CD14-positive monocyte (primary cell): ENCODE measurements at regions not wholly inside any gene's neighbourhood (a gene's known extent, or its start where the extent isn't known, plus 50 kb on each side); places are given as distances from the start of the nearest gene placed in this dataset.

Experiments
- DNase-seq, 3 donors: peaks; one replicate each; pipeline ENCODE4 v3.0.0-alpha.2; 2011 to 2022
- H2AFZ ChIP-seq: 2 replicates; pipeline ENCODE4 v1.6.0; 2012; ENCODE audit warnings: mild to moderate bottlenecking, low read depth, low read length, inconsistent platforms; ENCODE audit not compliant: insufficient read depth, poor library complexity, severe bottlenecking
- H3K27ac ChIP-seq, 2 donors: 1 replicate in 1 of 2; 2 replicates in 1 of 2; pipeline ENCODE4 v1.5.1; 2012 to 2013; ENCODE audit warnings: low read length in 2 of 2, control low read depth in 1 of 2, inconsistent platforms in 1 of 2, low read depth in 1 of 2, mild to moderate bottlenecking in 1 of 2
- H3K27me3 ChIP-seq, 2 donors: one replicate each; pipeline versions ENCODE4 v1.6.0 to v1.6.1; 2011 to 2013; ENCODE audit warnings: low read length in 2 of 2; ENCODE audit not compliant: control insufficient read depth in 2 of 2, insufficient read depth in 2 of 2
- H3K36me3 ChIP-seq, 2 donors: replicated peaks in 1 of 2; 1 replicate in 1 of 2; 2 replicates in 1 of 2; pipeline versions ENCODE4 v1.5.1 to v1.6.1; 2012 to 2013; ENCODE audit warnings: low read length in 2 of 2, control low read depth in 1 of 2, inconsistent platforms in 1 of 2, mild to moderate bottlenecking in 1 of 2; ENCODE audit not compliant: insufficient read depth in 2 of 2, control insufficient read depth in 1 of 2
- H3K4me1 ChIP-seq, 2 donors: 1 replicate in 1 of 2; 2 replicates in 1 of 2; pipeline versions ENCODE4 v1.5.1 to v1.6.1; 2012 to 2013; ENCODE audit warnings: low read length in 2 of 2, control low read depth in 1 of 2, inconsistent platforms in 1 of 2, mild to moderate bottlenecking in 1 of 2, moderate library complexity in 1 of 2; ENCODE audit not compliant: insufficient read depth in 2 of 2, control insufficient read depth in 1 of 2
- H3K4me2 ChIP-seq: replicated peaks from 2 replicates; pipeline ENCODE3; 2012; ENCODE audit warnings: low read length, moderate library complexity, mild to moderate bottlenecking; ENCODE audit not compliant: poor library complexity, severe bottlenecking; ENCODE audit errors: extremely low read depth
- H3K4me3 ChIP-seq, 3 experiments: fragments of 200-600 bp in 1 of 3; sonication (generic) in 1 of 3; replicated peaks in 1 of 3; 1 replicate in 2 of 3; 2 replicates in 1 of 3; pipeline ENCODE4 v1.5.1; 2011 to 2013; ENCODE audit warnings: low read length in 3 of 3, mild to moderate bottlenecking in 3 of 3, control low read depth in 2 of 3, low read depth in 2 of 3, inconsistent platforms in 1 of 3, moderate library complexity in 1 of 3
- H3K79me2 ChIP-seq: 2 replicates; pipeline ENCODE4 v1.6.0; 2012; ENCODE audit warnings: mild to moderate bottlenecking, control low read depth, inconsistent platforms, low read length, moderate library complexity; ENCODE audit not compliant: insufficient read depth
- H3K9ac ChIP-seq: 2 replicates; pipeline ENCODE4 v1.6.0; 2017; ENCODE audit warnings: low read length, mild to moderate bottlenecking; ENCODE audit not compliant: insufficient read depth, poor library complexity, severe bottlenecking
- H3K9me3 ChIP-seq, 2 donors: replicated peaks in 1 of 2; 1 replicate in 1 of 2; 2 replicates in 1 of 2; pipeline versions ENCODE4 v1.5.1 to v1.6.1; 2012 to 2013; ENCODE audit warnings: low read length in 2 of 2, control low read depth in 1 of 2; ENCODE audit not compliant: control insufficient read depth in 1 of 2, insufficient read depth in 1 of 2
- H4K20me1 ChIP-seq: 2 replicates; pipeline ENCODE4 v1.6.0; 2012; ENCODE audit warnings: mild to moderate bottlenecking, low read length, control low read depth, moderate library complexity; ENCODE audit not compliant: insufficient read depth
- H3K27ac Mint-ChIP-seq, 7 donors: one replicate each; pipeline ENCODE4 v1.8.0; 2020; ENCODE audit warnings: mild to moderate bottlenecking in 7 of 7, mixed read lengths in 7 of 7, moderate library complexity in 6 of 7, inconsistent platforms in 2 of 7
- H3K27me3 Mint-ChIP-seq, 3 donors: one replicate each; pipeline ENCODE4 v1.8.0; 2021 to 2022; ENCODE audit warnings: low read depth in 3 of 3, mild to moderate bottlenecking in 3 of 3, mixed read lengths in 3 of 3, moderate library complexity in 3 of 3, inconsistent platforms in 1 of 3
- H3K36me3 Mint-ChIP-seq, 2 donors: one replicate each; pipeline ENCODE4 v1.8.0; 2020; ENCODE audit warnings: mixed read lengths in 2 of 2, inconsistent platforms in 1 of 2, mild to moderate bottlenecking in 1 of 2
- H3K4me1 Mint-ChIP-seq: one replicate; pipeline ENCODE4 v1.8.0; 2020; ENCODE audit warnings: mild to moderate bottlenecking, mixed read lengths
- H3K4me3 Mint-ChIP-seq, 2 donors: one replicate each; pipeline ENCODE4 v1.8.0; 2020; ENCODE audit warnings: mild to moderate bottlenecking in 2 of 2, mixed read lengths in 2 of 2, moderate library complexity in 1 of 2
- H3K9me3 Mint-ChIP-seq, 7 donors: one replicate each; pipeline ENCODE4 v1.8.0; 2020 to 2022; ENCODE audit warnings: mixed read lengths in 7 of 7, mild to moderate bottlenecking in 6 of 7, moderate library complexity in 6 of 7, inconsistent platforms in 2 of 7
- CTCF ChIP-seq: fragments of 200-600 bp; IDR thresholded peaks from one replicate; pipeline ENCODE4 v1.8.0; 2022; ENCODE audit warnings: antibody characterized with exemption, mild to moderate bottlenecking
- WGBS: methylation state at CpG from one replicate; pipeline ENCODE4 v1.1.5; 2013; ENCODE audit warnings: missing lambda C conversion rate; ENCODE audit not compliant: insufficient coverage; 5-methylcytosine and 5-hydroxymethylcytosine counted together
- intact Hi-C, 2 donors: fragments of 100-400 bp; cut with micrococcal nuclease; formaldehyde crosslinking; loops; one replicate each; pipeline versions ENCODE4 v1.15.0 to v1.15.1; 2023

GRCh38 chr18:28837100-28837499 is 660.2 kb upstream of the CDH2 start:
- no peaks in the 10 kb centered on the region for H3K36me3 ChIP-seq
- no peak for DNase-seq
- no peak overlapping the region for H3K9ac ChIP-seq
- H3K27ac ChIP-seq = no peak overlapping the region
- no peak overlapping the region for H3K4me2 ChIP-seq
- no peaks in the 10 kb centered on the region for H4K20me1 ChIP-seq
- Mint-ChIP-seq H3K4me3 (no peak overlapping the region), H3K4me1 (no peaks in the 10 kb centered on the region), H3K27ac (no peak overlapping the region), H3K36me3 (no peaks in the 10 kb centered on the region), H3K9me3 (peaks cover 0 to 10% (median 2%) of the 10 kb centered on the region in 7 donors), H3K27me3 (no peaks in the 10 kb centered on the region)
- 90% methylated on average over 1 of the region's 2 CpGs for WGBS
- no peaks in the 10 kb centered on the region for H3K79me2 ChIP-seq
- no peaks in the 10 kb centered on the region for H3K4me1 ChIP-seq
- H3K9me3 ChIP-seq = no peaks in the 10 kb centered on the region
- TF ChIP-seq CTCF = no peak
- H2AFZ ChIP-seq = no peak overlapping the region
- H3K4me3 ChIP-seq = no peak overlapping the region
- intact Hi-C loops = no loop called here
- H3K27me3 ChIP-seq = no peaks in the 10 kb centered on the region

GRCh38 chr18:28834889-28835288 is 658.0 kb upstream of the CDH2 start:
- 76% methylated on average over 2 of the region's 4 CpGs for WGBS
- H3K4me3 ChIP-seq = no peak overlapping the region
- H3K9me3 Mint-ChIP-seq = peaks cover 0 to 10% (median 2%) of the 10 kb centered on the region in 7 donors
- no peak overlapping the region for H3K27ac Mint-ChIP-seq
- H4K20me1 ChIP-seq = no peaks in the 10 kb centered on the region
- intact Hi-C loops = no loop called here
- no peak overlapping the region for H3K27ac ChIP-seq
- H3K27me3 Mint-ChIP-seq = no peaks in the 10 kb centered on the region
- H3K4me2 ChIP-seq = no peak overlapping the region
- no peak for TF ChIP-seq CTCF
- H3K4me3 Mint-ChIP-seq = no peak overlapping the region
- no peaks in the 10 kb centered on the region for H3K79me2 ChIP-seq
- H3K9ac ChIP-seq = no peak overlapping the region
- H3K27me3 ChIP-seq = no peaks in the 10 kb centered on the region
- H3K9me3 ChIP-seq = no peaks in the 10 kb centered on the region
- no peak for DNase-seq
- no peaks in the 10 kb centered on the region for H3K36me3 Mint-ChIP-seq
- no peaks in the 10 kb centered on the region for H3K36me3 ChIP-seq
- H2AFZ ChIP-seq = no peak overlapping the region
- H3K4me1 Mint-ChIP-seq = no peaks in the 10 kb centered on the region
- no peaks in the 10 kb centered on the region for H3K4me1 ChIP-seq
